Medulla oblongata (tissue), 1 donor: ENCODE measurements at regions not wholly inside any gene's neighbourhood (a gene's known extent, or its start where the extent isn't known, plus 50 kb on each side); places are given as distances from the start of the nearest gene placed in this dataset.
"Not testable (repeated sequence)": the region's sequence is repeated elsewhere in the genome, so short reads cannot be mapped to it uniquely, and the experiment has no call there.

ENCODE experiments used
- DNase-seq: peaks from one replicate; pipeline ENCODE4 v3.0.0-alpha.2; 2015; ENCODE audit errors: extremely low spot score

GRCh38 chr1:72530646-72531045, 248.3 kb upstream of the NEGR1 start:
- no peak for DNase-seq

- no peak for DNase-seq
Measured at GRCh38 chr1:72526926-72527325, 244.6 kb upstream of the NEGR1 start.

- DNase-seq, result no peak
Measured at GRCh38 chr1:72524021-72524420, 241.7 kb upstream of the NEGR1 start.

- DNase-seq, result no peak
Measured at GRCh38 chr1:72521659-72522058, 239.3 kb upstream of the NEGR1 start.

- DNase-seq, result no peak
Measured at GRCh38 chr1:72516826-72517225, 234.5 kb upstream of the NEGR1 start.

GRCh38 chr1:72516264-72516663, 233.9 kb upstream of the NEGR1 start:
- DNase-seq, result no peak

- no peak for DNase-seq
Measured at GRCh38 chr1:72498371-72498770, 216.0 kb upstream of the NEGR1 start.

GRCh38 chr1:72489801-72490200, 207.5 kb upstream of the NEGR1 start:
- no peak for DNase-seq

- DNase-seq, result no peak
Measured at GRCh38 chr1:72485801-72486200, 203.5 kb upstream of the NEGR1 start.

GRCh38 chr1:72483846-72484357, 201.6 kb upstream of the NEGR1 start:
- DNase-seq, result no peak

- no peak for DNase-seq
Measured at GRCh38 chr1:72482736-72483413, 200.5 kb upstream of the NEGR1 start.

GRCh38 chr1:72481420-72481970, 199.2 kb upstream of the NEGR1 start:
- DNase-seq, result no peak

- no peak for DNase-seq
Measured at GRCh38 chr1:72466376-72466775, 184.0 kb upstream of the NEGR1 start.

GRCh38 chr1:72462186-72462905, 180.0 kb upstream of the NEGR1 start:
- DNase-seq, result no peak

- DNase-seq, result no peak
Measured at GRCh38 chr1:72442262-72442661, 159.9 kb upstream of the NEGR1 start.

- DNase-seq, result no peak
Measured at GRCh38 chr1:72439036-72439435, 156.7 kb upstream of the NEGR1 start.

- no peak for DNase-seq
Measured at GRCh38 chr1:72438270-72438669, 155.9 kb upstream of the NEGR1 start.

- DNase-seq, result no peak
Measured at GRCh38 chr1:72435025-72435424, 152.7 kb upstream of the NEGR1 start.

- no peak for DNase-seq
Measured at GRCh38 chr1:72434070-72434469, 151.7 kb upstream of the NEGR1 start.

- no peak for DNase-seq
Measured at GRCh38 chr1:72433591-72433990, 151.3 kb upstream of the NEGR1 start.

- no peak for DNase-seq
Measured at GRCh38 chr1:72432645-72433267, 150.4 kb upstream of the NEGR1 start.

GRCh38 chr1:72431810-72432209, 149.5 kb upstream of the NEGR1 start:
- no peak for DNase-seq

GRCh38 chr1:72428276-72428675, 145.9 kb upstream of the NEGR1 start:
- not testable (repeated sequence) for DNase-seq
